ENCODE measurements at regions not wholly inside any gene's neighbourhood (a gene's known extent, or its start where the extent isn't known, plus 50 kb on each side); places are given as distances from the start of the nearest gene placed in this dataset.
"Not testable (repeated sequence)": the region's sequence is repeated elsewhere in the genome, so short reads cannot be mapped to it uniquely, and the experiment has no call there.

DNA sequence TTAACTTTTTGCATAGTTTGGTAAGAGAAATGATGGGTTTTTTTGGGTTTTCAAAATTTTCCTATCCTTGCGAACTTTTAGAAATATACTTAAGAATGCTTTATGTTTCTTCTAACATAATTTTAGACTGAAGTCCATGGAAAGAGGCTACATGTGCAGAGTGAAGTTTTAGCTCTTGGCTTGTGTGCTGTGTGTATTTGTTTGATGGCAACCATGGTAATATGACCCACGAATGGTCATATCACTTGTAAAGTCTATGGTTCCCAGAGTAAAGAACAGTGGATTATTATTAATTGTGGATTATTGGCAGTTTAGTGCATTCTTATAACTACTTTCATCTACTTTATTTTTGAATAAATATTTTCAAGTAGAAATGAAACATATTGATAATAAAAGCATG is 124.0 kb upstream of the GOLGA6L4 start:
- no peaks in the 10 kb centered on the region for H3K4me1 Mint-ChIP-seq
- WGBS (ENCODE audit: insufficient coverage), result no CpG with 5 or more reads among the region's 2 CpGs
- Histone ChIP-seq H3K27ac (ENCODE audit: low read length) (no peak overlapping the region), H3K9me3 (no peaks in the 10 kb centered on the region), H3K36me3 (ENCODE audit: control insufficient read depth in 2 of 2, extremely low read depth in 1 of 2, insufficient read depth in 1 of 2, low read length in 1 of 2) (no peaks in the 10 kb centered on the region), H3K27me3 (replicated peaks in 1 of 2; ENCODE audit: control insufficient read depth in 2 of 2, extremely low read depth in 1 of 2, insufficient read depth in 2 of 2, low read length in 1 of 2) (no peaks in the 10 kb centered on the region), H3K4me1 (ENCODE audit: control insufficient read depth in 1 of 2, extremely low read depth in 1 of 2, insufficient read depth in 2 of 2, low read length in 2 of 2) (no peaks in the 10 kb centered on the region), H3K4me3 (ENCODE audit: control insufficient read depth in 1 of 2, extremely low read depth in 1 of 2, low read length in 1 of 2) (no peak overlapping the region)
- no peaks in the 10 kb centered on the region for H3K9me3 Mint-ChIP-seq
- ChIA-PET POLR2A (no interaction called here), CTCF (no interaction called here)
- no peaks in the 10 kb centered on the region for H3K36me3 Mint-ChIP-seq
- no peak overlapping the region for H3K27ac Mint-ChIP-seq
- DNase-seq, result no peak
- H3K27me3 Mint-ChIP-seq, result peaks cover 4 to 20% of the 10 kb centered on the region in 2 donors
- no peak for ATAC-seq (replicated peaks in 1 of 4)
- no peak overlapping the region for H3K4me3 Mint-ChIP-seq

DNA sequence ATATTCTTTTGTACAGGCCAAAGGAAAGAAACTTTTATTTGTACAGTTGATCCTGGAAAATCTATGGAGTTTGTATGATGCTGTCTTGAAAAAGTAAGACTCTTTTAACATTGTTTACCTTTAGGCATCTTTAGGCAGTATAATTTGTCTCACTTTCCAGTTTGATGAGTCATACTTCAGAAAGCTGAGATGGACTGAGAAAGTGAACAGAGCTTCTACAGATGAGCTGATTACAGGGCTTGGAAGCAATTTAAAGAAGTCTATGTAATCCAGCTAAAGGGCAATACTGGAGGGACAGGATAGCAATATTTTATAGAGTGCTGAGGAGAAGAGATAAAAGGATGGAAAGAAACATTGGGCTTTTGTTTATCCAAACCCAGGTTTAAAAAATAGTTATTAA is 123.5 kb upstream of the GOLGA6L4 start:
- POLR2A ChIA-PET, result no interaction called here
- no peak for ATAC-seq (replicated peaks in 1 of 4)
- H3K27me3 ChIP-seq (replicated peaks in 1 of 2; ENCODE audit: control insufficient read depth in 2 of 2, extremely low read depth in 1 of 2, insufficient read depth in 2 of 2, low read length in 1 of 2), result no peaks in the 10 kb centered on the region
- H3K4me3 ChIP-seq (ENCODE audit: control insufficient read depth in 1 of 2, extremely low read depth in 1 of 2, low read length in 1 of 2), result no peak overlapping the region
- no peaks in the 10 kb centered on the region for H3K9me3 ChIP-seq
- H3K9me3 Mint-ChIP-seq, result no peaks in the 10 kb centered on the region
- H3K27ac Mint-ChIP-seq, result no peak overlapping the region
- H3K27me3 Mint-ChIP-seq, result peaks cover 4 to 20% of the 10 kb centered on the region in 2 donors
- no peak overlapping the region for H3K27ac ChIP-seq (ENCODE audit: low read length)
- DNase-seq, result no peak
- CTCF ChIA-PET, result no interaction called here
- no peaks in the 10 kb centered on the region for H3K4me1 Mint-ChIP-seq
- no peaks in the 10 kb centered on the region for H3K36me3 ChIP-seq (ENCODE audit: control insufficient read depth in 2 of 2, extremely low read depth in 1 of 2, insufficient read depth in 1 of 2, low read length in 1 of 2)
- no peaks in the 10 kb centered on the region for H3K4me1 ChIP-seq (ENCODE audit: control insufficient read depth in 1 of 2, extremely low read depth in 1 of 2, insufficient read depth in 2 of 2, low read length in 2 of 2)
- no peak overlapping the region for H3K4me3 Mint-ChIP-seq
- H3K36me3 Mint-ChIP-seq, result no peaks in the 10 kb centered on the region

DNA sequence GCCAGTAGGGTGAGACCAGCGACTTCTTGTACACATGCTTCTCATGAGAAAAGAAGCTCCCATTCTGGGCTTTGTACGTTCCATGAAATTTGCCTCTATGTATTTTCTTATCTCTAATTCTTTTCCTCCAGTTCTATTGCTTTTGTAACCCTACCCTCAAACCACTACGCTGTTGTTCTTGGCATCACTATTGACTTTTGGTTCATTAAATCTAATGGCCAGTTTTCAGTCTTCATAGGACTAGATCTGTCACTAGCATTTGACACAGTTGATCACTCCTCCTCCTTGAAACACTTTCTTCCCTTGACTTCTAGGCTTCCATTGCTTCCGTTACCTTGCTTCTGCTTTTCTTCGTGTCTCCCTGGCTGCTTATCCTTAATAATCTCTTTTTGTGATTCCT is 121.7 kb upstream of the GOLGA6L4 start:
- ChIA-PET CTCF (no interaction called here), POLR2A (no interaction called here)
- no peaks in the 10 kb centered on the region for H3K36me3 Mint-ChIP-seq
- H3K27me3 ChIP-seq (replicated peaks in 1 of 2; ENCODE audit: control insufficient read depth in 2 of 2, extremely low read depth in 1 of 2, insufficient read depth in 2 of 2, low read length in 1 of 2), result no peaks in the 10 kb centered on the region
- no peak overlapping the region for H3K4me3 ChIP-seq (ENCODE audit: control insufficient read depth in 1 of 2, extremely low read depth in 1 of 2, low read length in 1 of 2)
- H3K4me3 Mint-ChIP-seq, result no peak overlapping the region
- H3K27me3 Mint-ChIP-seq, result peaks cover 4 to 16% of the 10 kb centered on the region in 2 donors
- H3K9me3 Mint-ChIP-seq, result no peaks in the 10 kb centered on the region
- H3K27ac ChIP-seq (ENCODE audit: low read length), result no peak overlapping the region
- no peaks in the 10 kb centered on the region for H3K9me3 ChIP-seq
- ATAC-seq (replicated peaks in 1 of 4) (no peak), DNase-seq (no peak)
- 86% methylated on average over 4 of the region's 5 CpGs for WGBS (ENCODE audit: insufficient coverage)
- no peak overlapping the region for H3K27ac Mint-ChIP-seq
- no peaks in the 10 kb centered on the region for H3K4me1 Mint-ChIP-seq
- no peaks in the 10 kb centered on the region for H3K4me1 ChIP-seq (ENCODE audit: control insufficient read depth in 1 of 2, extremely low read depth in 1 of 2, insufficient read depth in 2 of 2, low read length in 2 of 2)
- no peaks in the 10 kb centered on the region for H3K36me3 ChIP-seq (ENCODE audit: control insufficient read depth in 2 of 2, extremely low read depth in 1 of 2, insufficient read depth in 1 of 2, low read length in 1 of 2)

DNA sequence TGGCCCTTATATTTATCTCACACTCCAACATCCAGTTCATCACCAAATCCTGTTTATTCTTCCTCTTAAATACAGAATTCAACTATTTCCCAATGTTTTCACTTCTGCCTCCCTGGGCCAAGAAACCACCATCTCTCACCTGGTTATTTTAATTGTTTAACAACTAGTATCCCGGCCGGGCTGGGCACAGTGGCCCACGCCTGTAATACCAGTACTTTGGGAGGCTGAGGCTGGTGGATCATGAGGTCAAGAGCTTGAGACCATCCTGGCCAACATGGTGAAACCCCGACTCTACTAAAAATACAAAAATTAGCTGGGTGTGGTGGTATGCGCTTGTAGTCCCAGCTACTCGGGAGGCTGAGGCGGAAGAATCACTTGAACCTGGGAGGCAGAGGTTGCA is 120.9 kb upstream of the GOLGA6L4 start:
- CTCF ChIA-PET; DNase-seq; H3K36me3 Mint-ChIP-seq; H3K4me1 Mint-ChIP-seq; H3K27ac Mint-ChIP-seq; H3K4me1 ChIP-seq (ENCODE audit: control insufficient read depth in 1 of 2, extremely low read depth in 1 of 2, insufficient read depth in 2 of 2, low read length in 2 of 2); H3K36me3 ChIP-seq (ENCODE audit: control insufficient read depth in 2 of 2, extremely low read depth in 1 of 2, insufficient read depth in 1 of 2, low read length in 1 of 2); H3K27me3 Mint-ChIP-seq; H3K9me3 Mint-ChIP-seq; H3K4me3 Mint-ChIP-seq; ATAC-seq (replicated peaks in 1 of 4); H3K9me3 ChIP-seq; H3K4me3 ChIP-seq (ENCODE audit: control insufficient read depth in 1 of 2, extremely low read depth in 1 of 2, low read length in 1 of 2); POLR2A ChIA-PET; H3K27ac ChIP-seq (ENCODE audit: low read length); H3K27me3 ChIP-seq (replicated peaks in 1 of 2; ENCODE audit: control insufficient read depth in 2 of 2, extremely low read depth in 1 of 2, insufficient read depth in 2 of 2, low read length in 1 of 2): not testable (repeated sequence)
- WGBS (ENCODE audit: insufficient coverage), result no CpG with 5 or more reads among the region's 7 CpGs

DNA sequence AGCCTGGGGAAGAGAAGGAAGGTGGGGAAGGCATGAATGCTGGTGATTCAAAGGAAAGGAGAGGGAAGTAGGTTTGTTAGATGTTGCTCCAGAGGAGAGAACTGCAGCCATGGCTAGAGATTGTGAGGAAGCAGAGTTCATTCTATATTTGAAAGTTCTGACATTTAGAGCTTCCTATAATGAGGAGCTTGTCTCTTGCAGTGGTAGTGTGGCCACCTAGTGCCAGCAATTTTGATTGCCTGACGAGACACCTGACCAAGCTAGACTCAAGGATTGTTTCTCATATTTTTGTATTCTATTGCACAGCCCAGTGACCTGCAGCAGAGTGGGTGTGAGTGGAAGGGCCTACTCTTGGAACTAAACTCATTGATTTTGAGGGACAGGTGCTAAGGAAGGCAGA is 116.2 kb upstream of the GOLGA6L4 start:
- POLR2A ChIA-PET, result not testable (repeated sequence)

DNA sequence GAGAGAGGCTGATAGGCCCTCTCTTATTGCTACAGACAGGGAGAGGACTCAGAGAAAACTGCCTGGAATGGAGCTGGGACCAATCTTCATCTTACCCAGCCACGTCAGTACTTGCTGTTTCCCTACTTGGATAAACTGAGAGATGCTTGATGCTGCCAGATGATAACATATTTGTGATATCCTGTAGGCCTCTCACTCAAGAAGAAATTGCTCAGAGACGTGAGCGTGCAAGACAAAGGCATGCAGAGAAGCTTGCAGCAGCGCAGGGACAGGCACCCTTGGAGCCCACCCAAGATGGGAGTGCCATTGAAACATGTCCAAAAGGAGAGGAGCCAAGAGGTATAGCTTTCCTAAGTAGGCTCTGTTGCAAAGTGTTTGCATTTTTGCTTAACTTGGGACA is 114.7 kb upstream of the GOLGA6L4 start:
- H3K36me3 ChIP-seq (ENCODE audit: control insufficient read depth in 2 of 2, extremely low read depth in 1 of 2, insufficient read depth in 1 of 2, low read length in 1 of 2); H3K4me1 ChIP-seq (ENCODE audit: control insufficient read depth in 1 of 2, extremely low read depth in 1 of 2, insufficient read depth in 2 of 2, low read length in 2 of 2); ATAC-seq (replicated peaks in 1 of 4); DNase-seq; H3K4me1 Mint-ChIP-seq; H3K27me3 ChIP-seq (replicated peaks in 1 of 2; ENCODE audit: control insufficient read depth in 2 of 2, extremely low read depth in 1 of 2, insufficient read depth in 2 of 2, low read length in 1 of 2); H3K4me3 ChIP-seq (ENCODE audit: control insufficient read depth in 1 of 2, extremely low read depth in 1 of 2, low read length in 1 of 2); H3K9me3 ChIP-seq; H3K27ac ChIP-seq (ENCODE audit: low read length); H3K36me3 Mint-ChIP-seq; H3K4me3 Mint-ChIP-seq; POLR2A ChIA-PET; H3K27ac Mint-ChIP-seq; H3K9me3 Mint-ChIP-seq: not testable (repeated sequence)
- 86% methylated on average over 3 of the region's 4 CpGs for WGBS (ENCODE audit: insufficient coverage)
- H3K27me3 Mint-ChIP-seq, result peaks cover 5 to 10% of the 10 kb centered on the region in 2 donors
- CTCF ChIA-PET, result interaction anchor here in 1 of 2 donors (0.6 kb wide), 1 partner anchor 1238 kb away, joined by 3 read pairs; no protein-coding TSS in a partner anchor

More for the DNA sequence above, 116.2 kb upstream of the GOLGA6L4 start:
- DNase-seq; ATAC-seq (replicated peaks in 1 of 4); H3K27ac Mint-ChIP-seq; H3K36me3 ChIP-seq (ENCODE audit: control insufficient read depth in 2 of 2, extremely low read depth in 1 of 2, insufficient read depth in 1 of 2, low read length in 1 of 2); H3K4me1 ChIP-seq (ENCODE audit: control insufficient read depth in 1 of 2, extremely low read depth in 1 of 2, insufficient read depth in 2 of 2, low read length in 2 of 2); H3K4me1 Mint-ChIP-seq; H3K9me3 ChIP-seq; H3K9me3 Mint-ChIP-seq; H3K36me3 Mint-ChIP-seq; H3K27ac ChIP-seq (ENCODE audit: low read length); H3K27me3 Mint-ChIP-seq; H3K27me3 ChIP-seq (replicated peaks in 1 of 2; ENCODE audit: control insufficient read depth in 2 of 2, extremely low read depth in 1 of 2, insufficient read depth in 2 of 2, low read length in 1 of 2); H3K4me3 ChIP-seq (ENCODE audit: control insufficient read depth in 1 of 2, extremely low read depth in 1 of 2, low read length in 1 of 2); H3K4me3 Mint-ChIP-seq; CTCF ChIA-PET: not testable (repeated sequence)
- WGBS (ENCODE audit: insufficient coverage), result no CpG with 5 or more reads among the region's 1 CpG

DNA sequence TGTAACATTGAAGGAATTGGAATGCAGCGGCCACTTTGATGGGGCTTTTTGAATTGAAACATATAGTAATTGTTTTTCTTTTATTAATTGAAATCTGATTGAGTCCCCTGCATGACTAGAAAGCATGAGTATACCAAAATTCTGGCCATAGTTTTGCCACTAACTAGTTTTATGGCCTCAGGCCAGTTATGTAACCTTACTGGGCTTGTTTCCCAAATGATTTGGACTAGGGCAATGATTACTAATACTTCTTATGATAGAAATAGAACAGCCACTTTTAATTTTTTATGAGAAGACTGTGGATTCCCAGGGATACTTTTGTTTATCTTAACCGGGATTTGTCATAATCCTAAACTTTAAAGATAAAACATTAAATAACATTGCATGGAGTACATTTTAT is 106.9 kb upstream of the GOLGA6L4 start:
- H3K4me1 ChIP-seq (ENCODE audit: control insufficient read depth in 1 of 2, extremely low read depth in 1 of 2, insufficient read depth in 2 of 2, low read length in 2 of 2); H3K9me3 ChIP-seq; H3K36me3 ChIP-seq (ENCODE audit: control insufficient read depth in 2 of 2, extremely low read depth in 1 of 2, insufficient read depth in 1 of 2, low read length in 1 of 2); H3K27ac Mint-ChIP-seq; H3K27ac ChIP-seq (ENCODE audit: low read length); H3K27me3 ChIP-seq (replicated peaks in 1 of 2; ENCODE audit: control insufficient read depth in 2 of 2, extremely low read depth in 1 of 2, insufficient read depth in 2 of 2, low read length in 1 of 2); DNase-seq; H3K9me3 Mint-ChIP-seq; POLR2A ChIA-PET; ATAC-seq (replicated peaks in 1 of 4); H3K4me3 ChIP-seq (ENCODE audit: control insufficient read depth in 1 of 2, extremely low read depth in 1 of 2, low read length in 1 of 2); H3K36me3 Mint-ChIP-seq; CTCF ChIA-PET; H3K4me3 Mint-ChIP-seq; H3K4me1 Mint-ChIP-seq: not testable (repeated sequence)
- 60% methylated on average over 1 of the region's 2 CpGs for WGBS (ENCODE audit: insufficient coverage)
- peaks cover 5 to 14% of the 10 kb centered on the region in 2 donors for H3K27me3 Mint-ChIP-seq

All from T-cell (primary cell).